A549 (cell line): ENCODE measurements at regions not wholly inside any gene's neighbourhood (a gene's known extent, or its start where the extent isn't known, plus 50 kb on each side); places are given as distances from the start of the nearest gene placed in this dataset.
A peak's percentile ranks its signal among the peaks of the same experiment; 100 is the strongest.

Source experiments
- ATAC-seq, 2 experiments: fragments of 200-7000 bp in 1 of 2; fragments of >200 bp in 1 of 2; cut with Nextera tagmentation in 1 of 2; cut with Tn5 transposase in 1 of 2; 3 replicates each; pipeline versions ENCODE4 v1.8.0 to v1.9.1; 2018 to 2020; ENCODE audit warnings: mild to moderate bottlenecking in 1 of 2, moderate library complexity in 1 of 2
- CTCF ChIA-PET: fragments of 300-600 bp; sonication (Branson Sonifier 250); formaldehyde crosslinking; extraction: SDS; loops from one replicate; lab custom pipeline; 2021; ENCODE audit warnings: antibody characterized with exemption, inconsistent platforms; lab: Yijun Ruan, JAX
- POLR2A ChIA-PET: fragments of 350-600 bp; formaldehyde crosslinking; extraction: SDS; loops from one replicate; lab custom pipeline; 2021; ENCODE audit warnings: antibody characterized with exemption, inconsistent platforms; lab: Yijun Ruan, JAX
- DNase-seq, 2 experiments: peaks; one replicate each; pipeline versions ENCODE4 v3.0.0 to v3.0.0-alpha.2; 2011 to 2016; ENCODE audit warnings: low read depth in 1 of 2, low spot score in 1 of 2
- FAIRE-seq: peaks from 2 replicates; lab custom pipeline; 2011; peaks lifted over from hg19 to GRCh38; lab: Jason Lieb, UNC
- H3K27ac ChIP-seq, 2 experiments: fragments of >200 bp; sonication (Bioruptor Twin); formaldehyde crosslinking; 3 replicates each; pipeline ENCODE4 v1.5.1; 2016 to 2017
- H3K4me1 ChIP-seq: fragments of >200 bp; sonication (Bioruptor Twin); formaldehyde crosslinking; 3 replicates; pipeline ENCODE4 v1.6.1; 2016
- H3K4me2 ChIP-seq: fragments of >200 bp; sonication (Bioruptor Twin); formaldehyde crosslinking; 3 replicates; pipeline ENCODE4 v1.6.1; 2016
- H3K4me3 ChIP-seq: fragments of >200 bp; sonication (Bioruptor Twin); formaldehyde crosslinking; 3 replicates; pipeline ENCODE4 v1.5.1; 2016
- H3K9me3 ChIP-seq: fragments of >200 bp; sonication (Bioruptor Twin); formaldehyde crosslinking; 3 replicates; pipeline ENCODE4 v1.6.1; 2016
- CBX2 ChIP-seq: fragments of 200-600 bp; sonication (generic); IDR thresholded peaks from 2 replicates; pipeline ENCODE4 v1.6.1; 2016; ENCODE audit warnings: low read depth, mild to moderate bottlenecking, borderline replicate concordance
- CBX8 ChIP-seq: fragments of 200-600 bp; sonication (generic); IDR thresholded peaks from 2 replicates; pipeline ENCODE4 v1.6.1; 2016
- CHD2 ChIP-seq: fragments of 150-350 bp; IDR thresholded peaks from 2 replicates; pipeline ENCODE4 v1.6.1; 2014; ENCODE audit warnings: low read length; ENCODE audit not compliant: partially characterized antibody
- EHF ChIP-seq: fragments of 250-450 bp; sonication (Bioruptor Pico); IDR thresholded peaks from 2 replicates; pipeline ENCODE4 v1.5.0; 2020; ENCODE audit warnings: mild to moderate bottlenecking
- EHMT2 ChIP-seq: fragments of 200-600 bp; sonication (generic); IDR thresholded peaks from 2 replicates; pipeline ENCODE4 v1.6.1; 2016; ENCODE audit warnings: antibody characterized with exemption, low read depth, mild to moderate bottlenecking, moderate library complexity
- EP300 ChIP-seq, 2 experiments: fragments of >200 bp; sonication (Bioruptor Twin); formaldehyde crosslinking; IDR thresholded peaks; 2 replicates in 1 of 2; 3 replicates in 1 of 2; pipeline ENCODE4 v1.6.1; 2016 to 2017
- FOSB ChIP-seq: fragments of 250-450 bp; sonication (Bioruptor Pico); IDR thresholded peaks from 2 replicates; pipeline ENCODE4 v1.5.0; 2020; ENCODE audit warnings: mild to moderate bottlenecking, moderate library complexity
- FOSL2 ChIP-seq, 2 experiments: fragments of 450-650 bp in 1 of 2; fragments of >200 bp in 1 of 2; sonication (Bioruptor Twin) in 1 of 2; formaldehyde crosslinking; IDR thresholded peaks; 2 replicates each; pipeline versions ENCODE4 v1.5.0 to v1.6.1; 2016 to 2020; ENCODE audit warnings: mild to moderate bottlenecking in 1 of 2, moderate library complexity in 1 of 2
- GATA3 ChIP-seq: IDR thresholded peaks from 2 replicates; pipeline ENCODE4 v1.6.1; 2012; ENCODE audit warnings: borderline replicate concordance
- HES2 ChIP-seq: fragments of >200 bp; sonication (Bioruptor Twin); formaldehyde crosslinking; IDR thresholded peaks from 2 replicates; pipeline ENCODE4 v1.6.1; 2016
- HOXB13 ChIP-seq: fragments of 250-450 bp; sonication (Bioruptor Pico); IDR thresholded peaks from 2 replicates; pipeline ENCODE4 v1.5.0; 2020; ENCODE audit warnings: low read depth, mild to moderate bottlenecking, moderate library complexity
- JUN ChIP-seq, 2 experiments: fragments of >200 bp; sonication (Bioruptor Twin); formaldehyde crosslinking; IDR thresholded peaks; 2 replicates in 1 of 2; 3 replicates in 1 of 2; pipeline ENCODE4 v1.6.1; 2016 to 2017
- JUNB ChIP-seq: fragments of >200 bp; sonication (Bioruptor Twin); formaldehyde crosslinking; IDR thresholded peaks from 2 replicates; pipeline ENCODE4 v1.6.1; 2016
- KDM5A ChIP-seq: fragments of 200-600 bp; sonication (generic); IDR thresholded peaks from 2 replicates; pipeline ENCODE4 v1.6.1; 2016; ENCODE audit warnings: antibody characterized with exemption, mild to moderate bottlenecking
- MAFK ChIP-seq: fragments of 450-650 bp; IDR thresholded peaks from 2 replicates; pipeline ENCODE4 v1.6.1; 2014; ENCODE audit not compliant: partially characterized antibody
- NFE2L2 ChIP-seq: fragments of 150-350 bp; conservative IDR thresholded peaks from 2 replicates; pipeline ENCODE4 v1.6.1; 2014; ENCODE audit warnings: low read length
- PHF8 ChIP-seq: fragments of 200-600 bp; sonication (generic); IDR thresholded peaks from 2 replicates; pipeline ENCODE4 v1.6.1; 2016; ENCODE audit warnings: low read depth, mild to moderate bottlenecking, antibody characterized with exemption, moderate library complexity, borderline replicate concordance
- RCOR1 ChIP-seq: fragments of 150-350 bp; IDR thresholded peaks from 2 replicates; pipeline ENCODE4 v1.6.1; 2014; ENCODE audit warnings: antibody characterized with exemption, low read length, low read depth
- RNF2 ChIP-seq: fragments of 200-600 bp; sonication (generic); IDR thresholded peaks from 2 replicates; pipeline ENCODE4 v1.6.1; 2016; ENCODE audit warnings: low read depth, mild to moderate bottlenecking, antibody characterized with exemption, moderate library complexity, borderline replicate concordance
- SMC3 ChIP-seq: fragments of >200 bp; sonication (Bioruptor Twin); formaldehyde crosslinking; IDR thresholded peaks from 3 replicates; pipeline ENCODE4 v1.6.1; 2018; ENCODE audit warnings: inconsistent platforms
- ZNF302 ChIP-seq: fragments of 250-450 bp; sonication (Bioruptor Pico); IDR thresholded peaks from 2 replicates; pipeline ENCODE4 v1.9.0; 2021; ENCODE audit warnings: inconsistent platforms, mild to moderate bottlenecking, moderate library complexity
- ZSCAN20 ChIP-seq: fragments of 250-450 bp; sonication (Bioruptor Pico); IDR thresholded peaks from 2 replicates; pipeline ENCODE4 v1.8.0; 2022; ENCODE audit warnings: mild to moderate bottlenecking, moderate library complexity
- WGBS: methylation state at CpG from one replicate; pipeline ENCODE4 v1.1.6; 2017; ENCODE audit errors: missing lambda C conversion rate; 5-methylcytosine and 5-hydroxymethylcytosine counted together
- TF ChIP-seq, protein P1 (sequence below): IDR thresholded peaks from 2 replicates; pipeline ENCODE4 v1.6.1; 2012; ENCODE audit warnings: low read depth, borderline replicate concordance
- TF ChIP-seq, protein P2 (sequence below): IDR thresholded peaks from 2 replicates; pipeline ENCODE4 v1.6.1; 2012

DNA sequence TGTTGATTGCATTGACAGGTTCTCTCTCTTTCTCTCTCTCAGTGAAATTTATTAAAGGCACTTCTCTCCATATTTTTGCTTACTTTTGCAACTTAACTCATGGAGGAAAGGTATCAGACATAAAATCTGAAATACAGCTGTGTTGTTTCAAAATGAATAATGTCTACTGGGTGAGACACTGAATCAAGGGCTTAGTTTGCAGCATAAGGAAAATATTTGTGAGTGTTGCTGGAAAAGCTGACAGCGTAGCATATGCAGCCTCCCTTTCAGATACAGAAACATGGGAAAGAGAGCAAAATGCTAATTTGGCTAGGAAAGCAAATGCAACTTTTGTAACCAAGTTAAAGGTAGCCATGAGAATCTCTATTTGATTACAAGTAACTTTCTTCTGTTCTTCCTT lies 81.5 kb upstream of the COL3A1 start:
- CTCF ChIA-PET = no interaction called here
- Histone ChIP-seq H3K4me2 (no peak overlapping the region), H3K9me3 (0 out of 3 replicates have a peak, but pooled peaks cover 9% of the 10 kb centered on the region), H3K4me1 (no peaks in the 10 kb centered on the region), H3K4me3 (no peak overlapping the region), H3K27ac (no peak overlapping the region)
- DNase-seq = no peak
- WGBS = 65% methylated on average over 1 of the region's 1 CpG
- ATAC-seq = no peak
- FAIRE-seq = no peak
- TF ChIP-seq RCOR1 = no peak
- TF ChIP-seq, all 56 proteins: peak for 0
- POLR2A ChIA-PET = no interaction called here

- FAIRE-seq (no peak), ATAC-seq (no peak), DNase-seq (no peak)
- Histone ChIP-seq H3K4me1 (no peaks in the 10 kb centered on the region), H3K4me3 (no peak overlapping the region), H3K9me3 (0 out of 3 replicates have a peak, but pooled peaks cover 5% of the 10 kb centered on the region), H3K27ac (no peak overlapping the region), H3K4me2 (no peak overlapping the region)
- TF ChIP-seq HES2 = no peak
- TF ChIP-seq EP300 (IDR thresholded peaks at IDR 0.05) = no peak
- no peak for TF ChIP-seq RNF2
- TF ChIP-seq, protein P1, sequence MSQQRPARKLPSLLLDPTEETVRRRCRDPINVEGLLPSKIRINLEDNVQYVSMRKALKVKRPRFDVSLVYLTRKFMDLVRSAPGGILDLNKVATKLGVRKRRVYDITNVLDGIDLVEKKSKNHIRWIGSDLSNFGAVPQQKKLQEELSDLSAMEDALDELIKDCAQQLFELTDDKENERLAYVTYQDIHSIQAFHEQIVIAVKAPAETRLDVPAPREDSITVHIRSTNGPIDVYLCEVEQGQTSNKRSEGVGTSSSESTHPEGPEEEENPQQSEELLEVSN = no peak
- no peak for TF ChIP-seq CBX2
- TF ChIP-seq SMC3 = no peak
- TF ChIP-seq MAFK = no peak
- TF ChIP-seq, protein P2, sequence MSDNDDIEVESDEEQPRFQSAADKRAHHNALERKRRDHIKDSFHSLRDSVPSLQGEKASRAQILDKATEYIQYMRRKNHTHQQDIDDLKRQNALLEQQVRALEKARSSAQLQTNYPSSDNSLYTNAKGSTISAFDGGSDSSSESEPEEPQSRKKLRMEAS = no peak
- no peak for TF ChIP-seq NFE2L2
- no peak for TF ChIP-seq FOSL2 (IDR thresholded peaks at IDR 0.05)
- TF ChIP-seq FOSL2 (CRISPR knock-in tag; IDR thresholded peaks at IDR 0.05) = no peak
- no peak for TF ChIP-seq FOSB (CRISPR knock-in tag)
- no peak for TF ChIP-seq JUN (IDR thresholded peaks at IDR 0.05)
- TF ChIP-seq ZSCAN20 (CRISPR knock-in tag) = no peak
- TF ChIP-seq GATA3 = no peak
- no peak for TF ChIP-seq CHD2
- no peak for TF ChIP-seq CBX8
- no peak for TF ChIP-seq PHF8
- TF ChIP-seq ZNF302 (CRISPR knock-in tag) = no peak
- TF ChIP-seq JUNB = no peak
- POLR2A ChIA-PET = no interaction called here
- WGBS = 2% methylated on average over 2 of the region's 2 CpGs
- CTCF ChIA-PET = no interaction called here
Observed at GRCh38 chr2:188893972-188894371, 80.2 kb upstream of the COL3A1 start.

DNA sequence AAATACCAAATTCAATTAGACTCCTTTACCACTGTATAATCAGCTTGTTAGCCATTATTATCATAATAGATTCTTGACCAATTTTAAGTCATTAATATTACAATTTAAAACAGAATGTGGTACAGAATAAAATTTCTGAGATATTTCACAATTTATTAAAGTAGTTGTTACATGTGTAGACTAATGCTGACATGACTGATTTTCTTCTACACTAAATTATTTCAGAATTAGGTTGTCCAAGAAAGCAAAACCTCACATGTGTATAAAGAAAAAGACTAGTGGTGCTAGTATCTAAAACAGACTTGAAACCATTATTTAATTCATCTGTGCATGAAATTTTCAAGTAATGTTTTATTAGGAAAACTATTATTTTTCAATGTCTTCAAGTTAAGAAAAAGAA lies 79.2 kb upstream of the COL3A1 start:
- no peak for FAIRE-seq
- no peak overlapping the region for H3K4me3 ChIP-seq

GRCh38 chr2:188897096-188897495 lies 77.1 kb upstream of the COL3A1 start:
- POLR2A ChIA-PET = no interaction called here
- H3K27ac ChIP-seq = no peak overlapping the region
- WGBS = 53% methylated on average over 3 of the region's 3 CpGs
- no peak for DNase-seq
- no peaks in the 10 kb centered on the region for H3K4me1 ChIP-seq
- TF ChIP-seq RNF2 (no peak), KDM5A (no peak), EHF (CRISPR knock-in tag) (no peak), HOXB13 (CRISPR knock-in tag) (no peak), EHMT2 (no peak)
- TF ChIP-seq, all 56 proteins: peak for 0
- no peak overlapping the region for H3K4me3 ChIP-seq
- no peak for FAIRE-seq
- H3K9me3 ChIP-seq = no peaks in the 10 kb centered on the region
- no peak for ATAC-seq
- no peak overlapping the region for H3K4me2 ChIP-seq
- CTCF ChIA-PET = no interaction called here

More for the DNA sequence above, 79.2 kb upstream of the COL3A1 start:
- TF ChIP-seq JUN (IDR thresholded peaks at IDR 0.05) (no peak), MAFK (peak; percentile 66)
- no peak overlapping the region for H3K4me2 ChIP-seq
- no peaks in the 10 kb centered on the region for H3K4me1 ChIP-seq
- ChIA-PET POLR2A (no interaction called here), CTCF (no interaction called here)
- H3K9me3 ChIP-seq = 0 out of 3 replicates have a peak, but pooled peaks cover 4% of the 10 kb centered on the region
- ATAC-seq (no peak), DNase-seq (no peak)
- H3K27ac ChIP-seq = no peak overlapping the region
